Hematopoietic multipotent progenitor cell treated with erythropoietin and hydrocortisone succinate and interleukin-3 and kit ligand, for 15 days (in vitro differentiated cells): ENCODE measurements at regions not wholly inside any gene's neighbourhood (a gene's known extent, or its start where the extent isn't known, plus 50 kb on each side); places are given as distances from the start of the nearest gene placed in this dataset.

Experiments used
- DNase-seq: peaks from one replicate; pipeline ENCODE4 v3.0.0-alpha.2; 2015; ENCODE audit warnings: low spot score

GRCh38 chr9:126222835-126223431, 103.7 kb upstream of the MVB12B start:
- no peak for DNase-seq

GRCh38 chr9:126223798-126224531, 102.7 kb upstream of the MVB12B start:
- no peak for DNase-seq

GRCh38 chr9:126225611-126226609, 100.7 kb upstream of the MVB12B start:
- DNase-seq, result no peak

GRCh38 chr9:126226991-126227936, 99.4 kb upstream of the MVB12B start:
- DNase-seq, result no peak

GRCh38 chr9:126228111-126228780, 98.4 kb upstream of the MVB12B start:
- DNase-seq, result no peak

- peak; percentile 40 for DNase-seq
Observed at GRCh38 chr9:126228781-126229444, 97.7 kb upstream of the MVB12B start.

GRCh38 chr9:126229501-126229900, 97.1 kb upstream of the MVB12B start:
- no peak for DNase-seq

- no peak for DNase-seq
Observed at GRCh38 chr9:126230692-126231091, 95.9 kb upstream of the MVB12B start.

- DNase-seq, result no peak
Observed at GRCh38 chr9:126232461-126232860, 94.2 kb upstream of the MVB12B start.

GRCh38 chr9:126233175-126233574, 93.5 kb upstream of the MVB12B start:
- no peak for DNase-seq

GRCh38 chr9:126233913-126234525, 92.6 kb upstream of the MVB12B start:
- DNase-seq, result no peak

GRCh38 chr9:126234681-126235335, 91.8 kb upstream of the MVB12B start:
- DNase-seq, result no peak

- DNase-seq, result no peak
Observed at GRCh38 chr9:126235336-126236243, 91.0 kb upstream of the MVB12B start.

- DNase-seq, result no peak
Observed at GRCh38 chr9:126236273-126236672, 90.4 kb upstream of the MVB12B start.

- no peak for DNase-seq
Observed at GRCh38 chr9:126238415-126238814, 88.2 kb upstream of the MVB12B start.

GRCh38 chr9:126239515-126239914, 87.1 kb upstream of the MVB12B start:
- DNase-seq, result no peak

- no peak for DNase-seq
Observed at GRCh38 chr9:126240835-126241234, 85.8 kb upstream of the MVB12B start.

- no peak for DNase-seq
Observed at GRCh38 chr9:126248680-126249079, 77.9 kb upstream of the MVB12B start.
